ENCODE measurements at regions not wholly inside any gene's neighbourhood (a gene's known extent, or its start where the extent isn't known, plus 50 kb on each side); places are given as distances from the start of the nearest gene placed in this dataset. TPM values are rescaled to one million over a fixed set of nuclear protein-coding genes. Genes with fewer than 3 reads are reported as not detected.

Small RNA genes lying in the stretch of these regions (small RNA-seq; reads per million reads assigned to genes)
- gene AC008496.1 (ENCODE audit: insufficient read depth): not detected
